ENCODE measurements at regions not wholly inside any gene's neighbourhood (a gene's known extent, or its start where the extent isn't known, plus 50 kb on each side); places are given as distances from the start of the nearest gene placed in this dataset.
"Not testable (repeated sequence)": the region's sequence is repeated elsewhere in the genome, so short reads cannot be mapped to it uniquely, and the experiment has no call there.

GRCh38 chr4:101730291-101731117, 60.0 kb upstream of the BANK1 start:
- peak; percentile 47 to 53 for DNase-seq

- DNase-seq: no peak
Observed at GRCh38 chr4:101727238-101727637, 63.3 kb upstream of the BANK1 start.

GRCh38 chr4:101724093-101724492, 66.4 kb upstream of the BANK1 start:
- peak in 1 of 2 donors; percentile 1 for DNase-seq

GRCh38 chr4:101718810-101719209, 71.7 kb upstream of the BANK1 start:
- DNase-seq: no peak

GRCh38 chr4:101711590-101712260, 78.8 kb upstream of the BANK1 start:
- no peak for DNase-seq

GRCh38 chr4:101710806-101711205, 79.7 kb upstream of the BANK1 start:
- DNase-seq: no peak

GRCh38 chr4:101708293-101709039, 82.1 kb upstream of the BANK1 start:
- no peak for DNase-seq

GRCh38 chr4:101707596-101707995, 82.9 kb upstream of the BANK1 start:
- no peak for DNase-seq

- DNase-seq: no peak
Observed at GRCh38 chr4:101706535-101707057, 83.9 kb upstream of the BANK1 start.

- no peak for DNase-seq
Observed at GRCh38 chr4:101701551-101701950, 89.0 kb upstream of the BANK1 start.

GRCh38 chr4:101699441-101700124, 90.9 kb upstream of the BANK1 start:
- no peak for DNase-seq

- no peak for DNase-seq
Observed at GRCh38 chr4:101697266-101697665, 93.3 kb upstream of the BANK1 start.

- DNase-seq: no peak
Observed at GRCh38 chr4:101696276-101697010, 94.1 kb upstream of the BANK1 start.

- no peak for DNase-seq
Observed at GRCh38 chr4:101695176-101695575, 95.4 kb upstream of the BANK1 start.

GRCh38 chr4:101694403-101694802, 96.1 kb upstream of the BANK1 start:
- DNase-seq: not testable (repeated sequence)

GRCh38 chr4:101693842-101694398, 96.6 kb upstream of the BANK1 start:
- no peak for DNase-seq

GRCh38 chr4:101689220-101689619, 101.3 kb upstream of the BANK1 start:
- DNase-seq: no peak

- DNase-seq: no peak
Observed at GRCh38 chr4:101685126-101685525, 105.4 kb upstream of the BANK1 start.

- DNase-seq: no peak
Observed at GRCh38 chr4:101682946-101683345, 107.6 kb upstream of the BANK1 start.

- DNase-seq: no peak
Observed at GRCh38 chr4:101678180-101678579, 112.3 kb upstream of the BANK1 start.

- DNase-seq: no peak
Observed at GRCh38 chr4:101670897-101671296, 119.6 kb upstream of the BANK1 start.

GRCh38 chr4:101670370-101670769, 120.2 kb upstream of the BANK1 start:
- no peak for DNase-seq

Measured in CD4-positive, alpha-beta T cell treated with Interferon alpha-2 for 1 hour (primary cell).